HepG2 (cell line): ENCODE measurements at regions not wholly inside any gene's neighbourhood (a gene's known extent, or its start where the extent isn't known, plus 50 kb on each side); places are given as distances from the start of the nearest gene placed in this dataset.

Experiments
- CEBPZ ChIP-seq: IDR thresholded peaks from 2 replicates; pipeline ENCODE4 v1.6.1; 2012; ENCODE audit warnings: low read length, improper control_type of control experiment
- HNRNPLL ChIP-seq: fragments of 200-400 bp; formaldehyde crosslinking; IDR thresholded peaks from 2 replicates; pipeline ENCODE4 v1.6.1; 2017; ENCODE audit warnings: mild to moderate bottlenecking, low read depth, low read length; ENCODE audit not compliant: poor library complexity, severe bottlenecking

DNA sequence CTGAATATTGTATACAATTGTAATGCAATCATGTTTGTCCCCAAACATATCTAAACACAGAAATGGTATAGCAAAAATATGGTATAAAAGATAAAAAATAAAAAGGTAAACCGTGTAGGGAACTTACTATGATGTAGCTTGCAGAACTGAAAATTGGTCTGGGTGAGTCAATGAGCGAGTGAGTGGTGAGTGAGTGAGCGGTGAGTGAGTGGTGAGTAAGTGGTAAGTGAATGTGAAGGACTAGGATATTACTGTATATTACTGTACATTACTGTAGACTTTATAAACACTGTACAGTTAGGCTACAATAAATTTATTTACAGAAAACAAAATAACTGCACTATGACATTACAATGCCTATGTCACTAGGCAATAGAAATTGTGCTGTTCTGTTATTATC is 1163.2 kb upstream of the SORCS1 start:
- TF ChIP-seq HNRNPLL (no peak), CEBPZ (no peak)
